Stimulated activated CD4-positive, alpha-beta T cell treated with anti-CD3 and anti-CD28 coated beads, Interleukin-4, amount 100 ng/mL, for 1 hour (primary cell): ENCODE measurements at regions not wholly inside any gene's neighbourhood (a gene's known extent, or its start where the extent isn't known, plus 50 kb on each side); places are given as distances from the start of the nearest gene placed in this dataset.

ENCODE experiments used
- DNase-seq: peaks from one replicate; pipeline ENCODE4 v3.0.0-alpha.2; 2020

DNA sequence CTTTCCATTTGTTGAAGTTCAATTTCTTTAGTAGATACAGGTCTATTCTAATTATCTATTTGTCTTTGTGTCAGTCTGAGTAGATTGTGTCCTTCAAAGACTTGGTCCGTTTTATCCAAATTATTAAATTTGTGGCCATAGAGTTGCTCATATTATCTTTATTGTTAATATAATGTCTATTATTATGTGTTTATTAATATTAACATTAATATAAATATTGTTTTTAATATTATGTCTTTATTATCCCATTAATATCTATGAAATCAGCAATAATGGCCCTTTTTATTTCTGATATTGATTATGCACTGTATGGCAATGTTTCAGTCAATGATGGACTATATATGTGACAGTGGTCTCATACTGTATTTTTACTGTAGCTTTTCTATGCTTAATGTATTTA is 2067.3 kb upstream of the AGA start:
- no peak for DNase-seq

DNA sequence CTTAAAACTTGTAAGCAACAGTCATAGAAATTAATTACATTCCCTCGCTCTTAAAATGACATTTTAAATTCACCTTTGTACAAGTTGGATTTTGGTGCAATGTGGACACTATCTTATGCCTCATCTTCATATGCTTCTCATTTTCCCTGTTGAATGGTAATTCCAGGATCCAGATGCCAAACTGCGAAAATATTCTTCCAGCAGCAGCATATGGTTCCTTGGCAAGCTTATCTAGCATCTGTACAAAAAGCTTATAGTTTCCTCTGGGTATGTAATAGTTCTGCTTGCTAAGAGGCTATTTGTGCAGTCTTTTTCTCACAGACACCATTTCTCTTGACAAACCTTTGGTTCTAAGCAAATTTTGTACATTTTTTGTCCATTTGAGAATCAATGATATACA is 2079.7 kb upstream of the AGA start:
- DNase-seq: no peak

DNA sequence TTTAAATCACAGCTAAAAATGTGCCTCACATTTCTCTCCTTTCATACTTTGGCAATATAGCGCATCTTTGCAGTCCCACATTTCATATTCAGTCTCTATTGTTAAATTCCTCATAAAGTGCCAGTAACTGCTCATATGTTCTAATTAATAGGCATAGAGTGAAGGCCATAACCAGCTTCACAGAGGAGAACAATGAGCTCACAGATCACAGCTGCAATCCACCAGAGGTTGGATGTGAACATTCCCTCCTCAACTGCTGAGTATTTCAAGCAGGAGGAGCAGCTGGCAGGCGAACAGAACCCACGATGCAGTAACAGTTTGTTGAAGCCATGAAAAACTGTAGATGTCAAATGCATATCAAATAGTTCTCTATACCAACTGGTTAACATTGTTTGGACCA is 2088.7 kb upstream of the AGA start:
- no peak for DNase-seq

DNA sequence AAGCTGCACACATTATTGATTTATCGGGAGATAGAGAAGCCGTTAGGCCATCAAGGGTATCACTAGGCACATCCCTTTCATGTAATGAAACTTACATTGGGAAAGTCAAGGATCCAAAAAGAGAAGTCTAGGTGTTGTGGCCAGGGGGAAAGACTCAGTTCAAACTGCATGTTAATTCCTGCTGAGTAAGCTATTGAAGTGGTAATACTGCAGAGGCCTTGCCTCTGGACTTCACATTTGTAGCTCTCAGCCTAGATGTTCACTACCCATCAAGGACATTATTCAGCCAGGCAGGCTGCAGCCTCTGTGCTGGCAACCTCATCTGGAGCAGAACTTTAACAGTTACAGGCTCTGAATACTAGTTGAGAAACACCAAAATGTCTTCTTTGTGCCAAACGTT is 2094.5 kb upstream of the AGA start:
- no peak for DNase-seq

DNA sequence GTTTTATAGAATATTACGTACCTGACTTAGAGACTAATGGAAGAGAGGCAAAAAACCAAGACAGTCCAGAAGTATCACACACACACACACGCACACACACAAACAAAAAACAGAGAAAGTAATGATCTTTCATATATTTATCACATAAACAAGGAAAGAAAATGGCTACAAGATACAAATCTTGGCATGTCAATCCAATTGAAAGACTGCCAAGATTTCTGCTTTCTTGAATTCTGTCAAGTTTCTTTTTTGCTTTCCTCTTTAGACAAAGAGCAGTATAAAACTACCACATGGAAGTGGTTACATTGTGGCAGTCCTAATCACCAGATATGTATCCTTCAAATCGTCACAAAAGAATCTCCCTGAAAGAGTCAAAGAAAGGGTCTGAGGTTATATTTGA is 2097.4 kb upstream of the AGA start:
- DNase-seq: no peak

DNA sequence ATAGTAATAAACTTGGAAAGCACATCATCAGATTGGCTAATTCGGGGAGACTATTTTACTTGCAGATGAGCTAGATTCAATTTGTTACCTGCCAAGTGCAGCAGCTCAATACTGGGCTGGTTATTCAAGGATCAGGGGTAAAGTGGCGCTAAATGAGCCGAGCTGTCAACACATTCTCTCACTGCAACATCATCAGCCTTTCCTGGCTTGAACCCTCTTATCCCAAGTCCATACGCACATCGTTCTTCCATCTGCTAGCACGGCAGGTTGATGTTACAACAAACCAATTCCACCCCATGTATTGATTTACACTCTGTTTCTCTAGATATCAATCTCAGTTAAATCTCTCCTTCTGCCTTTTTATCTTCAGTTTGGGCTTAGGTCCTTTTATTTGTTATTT is 2101.5 kb upstream of the AGA start:
- no peak for DNase-seq

DNA sequence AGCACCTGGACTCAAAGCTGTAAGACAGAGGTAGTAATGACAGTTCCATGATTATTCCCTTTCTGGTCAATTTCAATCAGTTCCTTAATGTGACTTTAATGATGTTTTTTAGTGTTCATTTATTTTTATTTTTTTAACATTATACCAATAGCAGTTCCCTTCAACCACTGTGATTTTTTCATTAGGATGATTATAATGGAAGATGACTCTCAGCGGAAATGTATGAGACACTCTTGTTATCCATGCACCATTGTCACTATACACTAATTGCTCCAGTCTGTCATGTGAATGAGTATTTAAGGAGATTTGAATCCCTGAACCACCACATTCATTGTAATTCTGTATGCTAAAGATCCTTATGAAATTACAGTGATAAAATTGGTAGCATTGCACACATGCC is 2102.3 kb upstream of the AGA start:
- DNase-seq: no peak

DNA sequence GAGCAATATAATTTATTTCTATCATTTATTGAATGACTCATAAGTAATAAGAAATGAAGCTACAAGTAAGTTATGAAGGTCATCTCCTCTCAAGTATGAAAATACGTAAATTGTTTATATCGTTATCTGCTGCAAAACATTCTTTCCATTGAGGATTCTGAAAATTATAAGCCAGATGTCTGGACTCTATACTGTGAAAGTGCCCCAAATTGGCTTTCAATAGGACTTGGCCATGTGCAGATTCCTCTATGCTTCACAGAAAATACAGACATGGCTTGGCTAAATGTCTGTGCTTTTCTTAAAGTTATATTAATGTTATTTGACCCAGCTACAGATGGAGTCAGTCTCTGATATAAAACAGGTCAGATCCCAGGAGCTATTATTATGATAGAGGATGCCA is 2109.9 kb upstream of the AGA start:
- DNase-seq: no peak

DNA sequence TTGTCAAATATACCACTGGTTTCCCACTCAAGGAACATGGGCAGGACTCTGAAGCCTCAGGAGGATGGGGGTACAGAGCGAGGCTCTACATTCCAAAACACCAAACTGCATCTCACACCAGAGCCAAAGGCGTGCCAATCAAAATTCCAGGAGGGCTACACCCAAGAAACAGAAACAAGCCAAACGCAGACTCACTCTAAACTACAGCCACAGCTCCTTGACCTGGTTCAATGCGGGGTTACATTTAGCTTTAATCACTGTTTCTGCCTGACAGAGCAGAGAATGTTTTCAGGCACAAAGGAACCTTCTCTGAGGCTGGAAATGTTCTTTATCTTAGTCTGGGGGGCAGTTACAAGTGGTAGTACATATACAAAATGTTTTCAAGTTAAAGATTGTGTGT is 2121.5 kb upstream of the AGA start:
- DNase-seq: no peak

DNA sequence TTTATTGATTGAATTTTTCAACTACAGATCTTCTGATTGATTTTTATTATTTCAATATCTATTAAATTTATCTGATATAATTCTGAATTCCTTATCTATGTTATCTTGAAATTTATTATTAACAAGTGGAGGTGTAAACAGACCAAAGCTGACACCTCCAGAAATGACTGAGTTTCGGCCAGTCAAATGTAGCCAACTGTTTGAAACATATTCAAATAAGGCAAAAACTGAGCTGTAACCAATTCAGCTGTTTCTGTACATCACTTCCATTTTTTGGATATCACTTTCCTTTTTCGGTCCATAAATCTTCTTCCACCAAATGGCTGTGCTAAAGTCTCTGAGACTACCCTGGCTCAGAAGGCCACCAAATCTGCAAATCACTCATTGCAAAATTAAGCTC is 2127.3 kb upstream of the AGA start:
- no peak for DNase-seq

DNA sequence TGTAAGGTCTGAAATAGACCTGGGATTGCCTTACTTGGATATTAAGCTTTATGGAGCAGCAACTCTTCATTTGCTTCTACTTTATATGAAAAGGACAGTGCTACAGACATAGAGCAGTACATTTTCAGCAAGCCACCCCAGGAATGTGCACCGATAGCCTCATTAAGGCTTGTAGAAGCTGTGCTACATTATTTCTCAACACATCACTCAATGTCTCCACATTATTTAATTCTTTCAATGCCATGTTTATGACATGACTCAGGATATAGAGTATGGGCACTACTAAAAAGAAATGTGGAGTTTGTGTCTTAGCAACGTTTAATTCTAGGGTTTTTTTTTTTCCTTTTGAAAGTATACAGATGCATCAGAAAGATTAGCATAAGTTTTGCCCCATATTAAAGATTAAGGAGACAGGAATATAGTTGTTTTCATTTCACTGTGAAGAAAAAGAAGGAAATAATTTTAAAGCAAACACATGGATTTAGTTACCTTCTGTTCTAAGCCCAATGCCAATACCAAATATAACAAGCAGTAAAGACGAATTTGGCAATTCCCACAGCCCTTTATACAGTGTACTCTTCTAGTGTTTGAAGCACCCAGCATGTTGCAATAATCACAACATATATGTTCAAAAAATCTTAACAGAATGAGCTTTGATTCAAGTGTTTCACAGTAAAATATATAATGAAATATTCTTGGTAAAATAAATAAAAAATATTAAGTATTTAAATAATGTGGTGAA is 2140.1 kb upstream of the AGA start:
- DNase-seq: no peak

DNA sequence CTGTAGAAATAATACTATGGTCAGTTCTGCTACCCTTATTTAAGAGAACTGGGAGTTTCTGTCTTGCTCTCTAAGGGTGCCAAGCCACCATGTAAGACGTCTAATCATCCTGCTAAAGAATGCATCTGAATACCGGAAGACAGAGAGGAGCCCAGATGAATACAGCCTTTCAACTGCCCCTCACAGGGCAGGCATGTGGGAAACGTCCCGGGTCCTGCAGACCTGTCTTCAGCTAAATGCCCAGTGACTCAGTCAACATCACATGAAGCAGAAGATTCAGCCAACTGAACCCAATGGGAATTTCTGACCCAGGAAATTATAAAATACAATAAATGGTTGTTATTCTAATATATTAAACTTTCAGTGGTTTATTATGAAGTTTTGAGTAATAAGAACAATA is 2141.0 kb upstream of the AGA start:
- no peak for DNase-seq

DNA sequence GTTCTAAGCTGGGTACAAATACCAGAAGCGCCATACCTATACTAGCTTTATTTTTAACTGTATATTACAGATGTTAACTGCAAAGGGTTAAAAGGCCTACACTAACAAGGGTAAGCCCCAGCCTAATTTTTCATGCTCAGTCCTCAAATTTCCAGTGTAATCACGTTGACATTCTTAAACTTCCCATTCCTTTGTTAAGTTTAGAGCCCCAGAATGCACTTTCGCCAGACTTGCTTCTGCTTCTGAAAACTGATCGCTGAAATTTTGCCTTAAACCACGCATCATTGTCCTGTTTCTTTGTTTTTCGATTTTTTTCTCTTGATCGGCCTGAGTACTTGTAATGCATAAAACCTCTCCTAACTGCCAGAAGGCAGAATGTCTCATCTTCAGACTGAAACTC is 2141.9 kb upstream of the AGA start:
- DNase-seq: no peak

DNA sequence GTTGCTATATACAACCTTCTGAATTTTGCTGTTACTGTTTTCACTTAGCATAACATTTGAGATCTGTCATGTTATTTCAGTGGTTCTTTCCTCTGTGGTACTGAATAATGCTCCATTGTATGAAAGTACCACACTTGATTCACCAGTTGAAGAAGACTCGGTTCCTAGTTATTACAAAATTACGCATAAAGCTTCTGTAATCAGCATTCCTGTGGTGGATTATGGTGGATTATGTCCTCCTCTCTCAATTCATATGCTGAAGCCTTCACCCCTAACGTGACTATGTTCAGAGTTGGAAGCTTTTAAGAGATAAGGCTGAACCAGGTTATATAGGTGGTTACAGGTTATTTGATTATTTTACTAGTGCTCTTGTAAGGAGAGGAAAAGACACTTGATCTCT is 2143.5 kb upstream of the AGA start:
- DNase-seq: no peak

DNA sequence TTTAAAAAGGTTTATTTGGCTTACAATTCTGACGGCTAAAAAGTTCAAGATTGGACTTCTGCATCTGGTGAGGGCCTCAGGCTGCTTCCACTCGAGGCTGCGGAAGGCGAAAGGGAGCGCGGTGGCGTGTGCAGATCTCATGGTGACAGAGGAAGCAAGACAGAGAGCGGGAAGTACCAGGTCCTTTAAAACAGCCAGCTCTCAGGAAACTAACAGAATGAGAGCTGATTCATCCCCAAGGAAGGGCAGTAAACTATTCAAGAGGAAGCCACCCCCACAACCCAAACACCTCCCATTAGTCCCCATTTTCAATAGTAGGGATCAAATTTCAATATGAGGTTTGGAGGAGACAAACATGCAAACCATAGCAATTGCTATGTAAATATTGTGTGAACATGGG is 2144.2 kb upstream of the AGA start:
- no peak for DNase-seq

DNA sequence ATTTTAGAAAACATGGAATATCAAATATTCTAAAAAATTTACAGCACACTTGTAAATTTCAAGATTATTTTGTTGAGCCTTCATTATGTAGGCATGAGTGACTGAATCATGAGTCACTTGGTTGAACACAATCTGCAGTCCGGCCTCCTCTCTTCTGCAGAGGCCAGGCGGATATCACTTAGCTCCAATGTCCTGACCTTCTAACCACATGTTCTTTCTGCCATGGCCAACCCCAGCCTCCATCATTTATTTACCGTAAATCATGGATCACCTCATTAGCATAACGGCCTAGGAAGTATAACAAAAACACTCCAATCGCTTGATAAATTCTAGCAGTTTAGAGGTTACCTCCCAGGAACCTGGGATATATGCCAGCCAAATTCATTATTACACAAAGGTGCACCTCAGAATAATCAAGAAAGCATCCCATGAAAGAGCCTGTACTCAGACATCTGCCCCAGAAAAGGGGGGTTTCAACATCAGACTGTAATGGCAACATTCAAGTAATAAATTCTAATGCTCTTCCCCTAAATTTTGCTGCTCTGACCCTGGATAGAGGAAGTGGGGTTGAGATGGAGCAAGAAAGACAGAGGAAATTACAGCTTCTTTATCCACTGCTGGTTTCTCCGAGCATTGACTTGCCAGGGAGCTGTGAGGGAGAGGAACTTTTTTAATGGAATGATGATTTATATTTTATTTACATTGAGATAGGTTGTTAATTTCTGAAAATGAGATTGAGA is 2153.6 kb upstream of the AGA start:
- DNase-seq: no peak

DNA sequence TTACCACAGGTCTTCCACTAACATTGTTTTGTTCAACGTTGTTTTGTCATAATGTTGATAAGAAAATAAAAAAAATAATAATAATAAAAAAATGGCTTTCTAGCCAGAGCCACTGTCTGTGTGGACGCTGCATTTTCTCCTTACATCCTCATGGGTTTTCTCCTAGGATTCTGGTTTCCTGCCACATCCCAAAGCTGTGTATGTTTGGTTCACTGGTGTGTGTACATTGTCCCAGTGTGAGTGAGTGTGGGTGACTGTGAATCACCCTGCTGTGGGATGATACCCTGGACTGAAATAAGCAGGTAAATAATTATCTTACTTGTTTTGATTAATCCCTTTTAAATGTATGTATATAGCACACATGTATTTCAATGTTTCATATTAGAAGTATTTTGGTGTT is 2154.4 kb upstream of the AGA start:
- no peak for DNase-seq

DNA sequence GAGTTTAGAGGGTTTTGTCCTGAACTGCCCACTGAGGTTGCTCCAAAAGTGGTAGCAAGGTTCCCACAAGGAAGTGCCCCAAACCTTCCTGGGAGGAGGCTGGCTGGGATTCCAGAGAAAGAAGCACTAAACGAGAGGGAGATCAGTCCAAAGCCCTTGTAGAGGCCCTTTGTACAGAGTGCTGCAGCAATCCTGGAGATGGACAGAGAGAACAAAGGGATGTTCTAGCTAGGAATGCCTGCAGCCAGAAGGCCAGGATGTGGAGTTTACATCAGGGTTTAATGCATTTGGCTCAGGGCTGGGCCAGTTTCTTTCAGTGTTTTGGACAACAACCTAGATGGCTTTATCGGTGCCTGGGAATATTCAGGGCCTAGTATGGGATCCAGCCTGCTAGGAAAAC is 2155.1 kb upstream of the AGA start:
- DNase-seq: no peak

DNA sequence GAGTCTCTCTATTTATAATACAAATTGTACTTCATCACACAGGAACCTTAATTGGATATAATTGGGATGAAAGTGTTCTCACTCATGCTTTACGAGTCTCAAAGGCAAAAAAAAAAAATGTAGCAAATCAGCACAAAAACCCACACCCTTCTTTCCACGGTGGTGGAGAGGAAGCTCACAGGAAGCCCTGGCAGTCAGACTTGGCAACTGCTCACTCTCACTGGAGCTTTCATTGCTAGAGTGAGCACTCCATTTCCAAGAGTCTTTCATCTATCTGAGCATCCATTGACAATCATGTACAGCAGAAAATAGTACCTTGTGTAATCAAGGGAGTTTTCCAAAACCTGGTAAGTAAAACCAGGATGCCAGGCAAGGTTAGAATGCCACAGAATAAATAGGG is 2159.4 kb upstream of the AGA start:
- DNase-seq: no peak

DNA sequence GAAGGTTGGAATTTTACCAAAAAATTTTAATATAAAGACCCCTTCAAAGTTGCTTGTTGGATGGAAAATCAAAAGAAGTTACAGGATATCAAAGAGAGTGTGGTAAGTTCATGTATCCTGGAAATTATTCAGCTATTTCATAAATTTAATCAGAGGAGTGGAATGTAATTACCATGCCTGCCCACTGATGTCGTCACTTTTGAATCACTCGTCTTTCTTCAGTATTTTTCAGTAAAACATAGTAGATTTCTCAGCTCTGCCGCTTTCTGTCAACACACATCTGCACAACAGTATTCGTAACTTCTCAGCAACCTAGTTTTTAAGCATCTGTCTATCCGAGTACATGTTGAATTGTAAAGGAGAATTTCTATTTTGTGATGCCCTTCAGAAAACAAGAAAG is 2163.0 kb upstream of the AGA start:
- DNase-seq: no peak

DNA sequence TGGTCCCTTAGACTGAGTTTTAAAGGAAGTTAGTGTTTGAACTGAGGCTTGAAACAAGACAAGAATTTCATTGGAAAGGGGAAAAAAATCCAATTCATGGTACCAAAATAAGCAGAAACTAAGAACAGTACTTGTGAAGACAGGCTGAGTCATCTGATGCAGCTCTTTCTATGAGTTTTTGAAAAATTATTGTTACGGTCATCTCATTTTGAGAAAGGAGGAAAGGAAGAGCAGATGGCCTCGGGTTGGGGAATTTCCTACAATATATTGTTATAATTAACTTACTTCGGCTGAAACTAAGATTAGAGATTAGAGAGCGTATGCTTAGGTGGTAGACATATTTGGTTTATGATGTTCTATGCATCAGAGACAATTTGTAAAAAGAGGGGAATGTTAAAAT is 2164.8 kb upstream of the AGA start:
- no peak for DNase-seq

DNA sequence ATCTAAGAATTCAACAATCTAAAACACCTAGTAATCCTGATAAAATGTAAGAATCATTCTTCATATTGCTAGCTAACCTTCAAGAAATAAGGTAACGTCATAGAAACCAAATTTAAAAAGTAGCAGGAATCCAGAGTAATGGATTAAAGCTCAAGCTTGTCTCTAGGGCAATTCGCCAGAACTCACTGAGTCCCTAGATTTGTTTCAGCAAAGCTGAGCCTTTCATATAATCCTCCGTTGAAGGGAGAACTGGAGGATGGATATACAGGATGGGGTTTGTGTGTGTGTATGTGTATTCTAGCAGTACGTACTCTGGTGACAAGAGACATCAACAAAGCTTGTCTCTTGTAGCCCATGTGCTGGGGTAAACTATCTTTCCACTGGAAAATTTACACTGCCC is 2173.5 kb upstream of the AGA start:
- no peak for DNase-seq

DNA sequence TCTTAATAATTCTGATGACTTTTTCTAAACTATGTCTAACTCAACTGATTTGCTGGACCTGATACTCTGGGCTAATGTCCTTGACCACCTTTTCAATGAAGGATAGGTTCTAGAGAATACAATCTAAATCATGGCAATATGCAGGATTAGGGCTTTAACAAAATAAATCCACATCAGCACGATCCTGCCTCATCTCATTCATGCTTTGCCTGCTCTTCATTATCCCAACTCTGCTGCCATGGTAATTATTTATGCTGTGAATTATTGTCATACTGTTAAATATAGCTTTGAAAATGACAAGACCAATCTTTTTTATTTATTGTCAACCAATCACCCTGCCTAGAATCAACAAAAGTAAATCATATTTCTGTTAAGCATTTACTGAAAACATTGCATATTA is 2176.7 kb upstream of the AGA start:
- no peak for DNase-seq

DNA sequence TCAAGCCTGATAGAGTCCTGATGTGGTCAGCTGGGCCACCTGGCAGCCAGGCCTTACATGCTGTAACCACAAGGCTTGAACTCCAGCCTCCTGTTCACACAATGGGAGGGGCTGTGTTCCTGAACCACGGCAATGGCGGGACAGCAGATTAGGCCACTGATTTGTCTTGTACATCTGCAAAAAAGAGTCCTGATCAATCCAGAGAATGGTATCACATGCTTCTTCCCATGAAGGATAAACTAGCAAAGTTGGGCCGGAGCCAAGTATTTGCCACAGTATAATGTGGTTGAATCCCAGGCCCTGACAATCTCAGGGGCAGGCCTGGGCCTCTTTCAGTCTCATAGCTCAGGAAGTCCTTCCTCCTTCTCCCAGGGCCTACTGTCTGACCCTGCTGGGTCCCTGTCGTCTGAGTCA is 2182.5 kb upstream of the AGA start:
- DNase-seq: no peak

DNA sequence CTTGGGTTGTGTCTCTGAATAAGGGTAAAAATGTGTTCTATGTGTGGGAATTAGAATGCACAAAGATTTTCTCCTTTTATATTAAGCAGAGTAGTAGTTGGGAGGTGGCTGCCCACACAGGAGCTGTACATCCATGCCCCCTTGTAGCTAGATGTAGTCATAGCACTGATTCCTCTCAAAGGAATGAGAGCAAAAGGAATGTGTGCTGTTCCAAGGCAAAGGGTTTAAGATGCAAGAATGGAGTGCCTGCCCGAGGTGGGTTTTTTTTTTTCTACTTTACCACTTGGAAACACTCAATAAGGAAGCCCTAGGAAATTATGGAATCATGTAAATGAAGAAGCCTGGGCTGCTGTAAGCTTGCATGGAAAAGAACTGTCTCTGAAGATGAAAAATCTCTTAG is 2183.2 kb upstream of the AGA start:
- DNase-seq: no peak
